Esophagus squamous epithelium (tissue), 4 donors: ENCODE measurements at regions not wholly inside any gene's neighbourhood (a gene's known extent, or its start where the extent isn't known, plus 50 kb on each side); places are given as distances from the start of the nearest gene placed in this dataset.

Source experiments
- POLR2A ChIP-seq, 4 donors: fragments of 450-650 bp; IDR thresholded peaks; one replicate each; pipeline ENCODE4 v1.6.1; 2017; ENCODE audit warnings: antibody characterized with exemption in 4 of 4, mild to moderate bottlenecking in 4 of 4, moderate library complexity in 3 of 4
- TF ChIP-seq, protein P1 (sequence below), 6 experiments: fragments of 450-650 bp in 4 of 6; fragments of 200-600 bp in 2 of 6; sonication (generic) in 2 of 6; IDR thresholded peaks; one replicate each; pipeline ENCODE4 v1.5.1; 2016 to 2019; ENCODE audit warnings: antibody characterized with exemption in 6 of 6, mild to moderate bottlenecking in 4 of 6, moderate library complexity in 4 of 6

DNA sequence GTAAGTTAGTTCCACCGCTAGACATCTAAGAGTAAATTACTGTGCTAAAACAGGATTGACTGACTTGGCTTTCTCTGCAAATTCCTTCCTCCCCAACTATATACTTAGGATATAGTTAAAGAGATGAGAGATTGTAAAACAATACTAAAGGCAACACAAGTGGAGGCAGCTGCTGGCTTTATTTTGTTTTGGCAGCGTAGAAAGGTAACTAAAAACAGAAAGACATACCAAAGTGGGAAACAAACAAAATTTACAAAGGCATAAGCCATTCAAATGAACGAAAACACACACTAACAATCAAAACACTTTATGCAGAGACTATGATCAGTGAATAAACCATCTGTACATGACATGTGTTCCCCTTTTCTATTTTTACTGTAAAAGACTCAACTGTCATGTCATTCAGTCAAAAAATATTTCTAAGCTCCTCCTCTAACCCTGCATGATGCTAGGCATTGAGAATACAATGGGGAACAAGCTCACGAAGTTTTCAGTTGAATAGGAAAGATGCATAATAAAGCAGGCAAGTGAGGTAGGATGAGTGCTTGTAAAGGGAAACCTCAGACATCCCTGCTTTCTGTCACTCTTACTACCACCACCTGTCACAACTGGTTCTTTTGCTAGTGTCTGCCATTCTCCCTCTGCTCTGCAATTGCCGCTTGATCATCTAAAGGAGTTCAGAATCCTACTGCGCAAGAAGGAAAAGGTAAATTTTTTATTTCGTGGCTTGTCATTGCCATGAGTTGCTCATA lies 64.2 kb upstream of the COL1A2 start:
- TF ChIP-seq, protein P1, sequence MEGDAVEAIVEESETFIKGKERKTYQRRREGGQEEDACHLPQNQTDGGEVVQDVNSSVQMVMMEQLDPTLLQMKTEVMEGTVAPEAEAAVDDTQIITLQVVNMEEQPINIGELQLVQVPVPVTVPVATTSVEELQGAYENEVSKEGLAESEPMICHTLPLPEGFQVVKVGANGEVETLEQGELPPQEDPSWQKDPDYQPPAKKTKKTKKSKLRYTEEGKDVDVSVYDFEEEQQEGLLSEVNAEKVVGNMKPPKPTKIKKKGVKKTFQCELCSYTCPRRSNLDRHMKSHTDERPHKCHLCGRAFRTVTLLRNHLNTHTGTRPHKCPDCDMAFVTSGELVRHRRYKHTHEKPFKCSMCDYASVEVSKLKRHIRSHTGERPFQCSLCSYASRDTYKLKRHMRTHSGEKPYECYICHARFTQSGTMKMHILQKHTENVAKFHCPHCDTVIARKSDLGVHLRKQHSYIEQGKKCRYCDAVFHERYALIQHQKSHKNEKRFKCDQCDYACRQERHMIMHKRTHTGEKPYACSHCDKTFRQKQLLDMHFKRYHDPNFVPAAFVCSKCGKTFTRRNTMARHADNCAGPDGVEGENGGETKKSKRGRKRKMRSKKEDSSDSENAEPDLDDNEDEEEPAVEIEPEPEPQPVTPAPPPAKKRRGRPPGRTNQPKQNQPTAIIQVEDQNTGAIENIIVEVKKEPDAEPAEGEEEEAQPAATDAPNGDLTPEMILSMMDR (IDR thresholded peaks at IDR 0.05): no peak
- no peak for TF ChIP-seq POLR2A (IDR thresholded peaks at IDR 0.05)
